ENCODE measurements at regions not wholly inside any gene's neighbourhood (a gene's known extent, or its start where the extent isn't known, plus 50 kb on each side); places are given as distances from the start of the nearest gene placed in this dataset.

DNA sequence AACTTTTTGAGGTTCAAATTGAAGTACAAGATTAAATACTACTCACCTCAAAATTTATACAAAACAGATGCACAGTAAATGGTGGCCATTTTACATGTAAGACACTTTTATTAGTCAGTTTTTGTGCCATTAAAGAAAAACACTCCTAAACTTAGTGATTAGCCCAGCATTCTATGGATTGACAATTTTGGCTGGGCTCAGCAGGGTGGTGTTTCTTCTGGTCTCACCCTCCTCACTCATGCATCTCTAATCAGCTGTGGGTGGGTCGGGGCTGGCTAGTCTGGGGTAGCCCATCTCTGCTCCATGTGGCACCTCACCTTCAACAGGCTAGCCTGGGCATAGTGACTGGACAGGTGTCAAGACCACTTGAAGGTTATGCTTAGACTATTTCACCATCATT is 71.6 kb upstream of the BTBD3 start:
- Histone ChIP-seq H3K4me3 (ENCODE audit: low read depth, low read length, poor library complexity, severe bottlenecking) (no peak overlapping the region), H3K9me3 (ENCODE audit: low read length) (no peaks in the 10 kb centered on the region), H3K27ac (ENCODE audit: low read depth, low read length, poor library complexity, severe bottlenecking) (no peak overlapping the region), H3K79me2 (ENCODE audit: insufficient read depth, low read depth, low read length) (no peaks in the 10 kb centered on the region), H2AFZ (ENCODE audit: low read length) (no peak overlapping the region), H4K20me1 (ENCODE audit: insufficient read depth, low read length) (no peaks in the 10 kb centered on the region), H3K4me2 (ENCODE audit: low read length) (no peak overlapping the region), H3K36me3 (ENCODE audit: insufficient read depth, low read length) (no peaks in the 10 kb centered on the region), H3K9me2 (ENCODE audit: insufficient read depth, low read length) (no peaks in the 10 kb centered on the region), H3K4me1 (ENCODE audit: insufficient read depth, low read length, poor library complexity, severe bottlenecking) (no peaks in the 10 kb centered on the region)
- intact Hi-C loops (cut with micrococcal nuclease; ENCODE audit: unreplicated experiment), result no loop called here
- DNase-seq (ENCODE audit: low spot score), result no peak
- CTCF ChIA-PET (ENCODE audit: unreplicated experiment), result no interaction called here
- no TSS peak for BruUV-seq (replicated peaks)
- TF ChIP-seq EZH2phosphoT487 (IDR thresholded peaks at IDR 0.05; ENCODE audit: borderline replicate concordance, low read depth, low read length), result no peak
- TF ChIP-seq, protein P1, sequence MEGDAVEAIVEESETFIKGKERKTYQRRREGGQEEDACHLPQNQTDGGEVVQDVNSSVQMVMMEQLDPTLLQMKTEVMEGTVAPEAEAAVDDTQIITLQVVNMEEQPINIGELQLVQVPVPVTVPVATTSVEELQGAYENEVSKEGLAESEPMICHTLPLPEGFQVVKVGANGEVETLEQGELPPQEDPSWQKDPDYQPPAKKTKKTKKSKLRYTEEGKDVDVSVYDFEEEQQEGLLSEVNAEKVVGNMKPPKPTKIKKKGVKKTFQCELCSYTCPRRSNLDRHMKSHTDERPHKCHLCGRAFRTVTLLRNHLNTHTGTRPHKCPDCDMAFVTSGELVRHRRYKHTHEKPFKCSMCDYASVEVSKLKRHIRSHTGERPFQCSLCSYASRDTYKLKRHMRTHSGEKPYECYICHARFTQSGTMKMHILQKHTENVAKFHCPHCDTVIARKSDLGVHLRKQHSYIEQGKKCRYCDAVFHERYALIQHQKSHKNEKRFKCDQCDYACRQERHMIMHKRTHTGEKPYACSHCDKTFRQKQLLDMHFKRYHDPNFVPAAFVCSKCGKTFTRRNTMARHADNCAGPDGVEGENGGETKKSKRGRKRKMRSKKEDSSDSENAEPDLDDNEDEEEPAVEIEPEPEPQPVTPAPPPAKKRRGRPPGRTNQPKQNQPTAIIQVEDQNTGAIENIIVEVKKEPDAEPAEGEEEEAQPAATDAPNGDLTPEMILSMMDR (conservative IDR thresholded peaks at IDR 0.05; ENCODE audit: low read length), result no peak
- POLR2A ChIA-PET, result interaction anchor here (0.6 kb wide), 1 partner anchor 32 kb away, joined by 5 read pairs; no protein-coding TSS in a partner anchor

DNA sequence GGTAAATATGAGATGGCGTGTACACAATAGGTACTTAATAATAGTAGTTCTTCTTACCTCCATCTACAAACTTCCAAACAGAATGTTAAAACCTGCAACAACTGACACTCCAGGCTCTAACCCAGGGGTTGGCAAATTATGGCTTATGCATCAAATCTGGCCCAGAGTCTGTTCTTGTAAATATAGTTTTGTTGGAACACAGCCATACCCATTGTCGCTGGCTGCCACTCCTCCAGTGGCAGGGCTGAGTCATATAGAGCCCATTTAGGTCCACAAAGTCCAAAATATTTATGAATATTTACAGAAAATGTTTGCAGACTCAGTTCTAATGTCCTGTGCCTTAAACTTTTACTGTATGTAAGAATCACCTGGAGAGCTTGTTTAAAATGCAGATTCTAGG is 69.9 kb upstream of the BTBD3 start:
- ChIA-PET CTCF (ENCODE audit: unreplicated experiment) (no interaction called here), POLR2A (no interaction called here)
- no peaks in the 10 kb centered on the region for H4K20me1 ChIP-seq (ENCODE audit: insufficient read depth, low read length)
- no peak overlapping the region for H3K4me2 ChIP-seq (ENCODE audit: low read length)
- H3K36me3 ChIP-seq (ENCODE audit: insufficient read depth, low read length), result no peaks in the 10 kb centered on the region
- no peak overlapping the region for H2AFZ ChIP-seq (ENCODE audit: low read length)
- H3K79me2 ChIP-seq (ENCODE audit: insufficient read depth, low read depth, low read length), result no peaks in the 10 kb centered on the region
- H3K9me2 ChIP-seq (ENCODE audit: insufficient read depth, low read length), result no peaks in the 10 kb centered on the region
- intact Hi-C loops (cut with micrococcal nuclease; ENCODE audit: unreplicated experiment), result no loop called here
- H3K9me3 ChIP-seq (ENCODE audit: low read length), result no peaks in the 10 kb centered on the region
- no peak for TF ChIP-seq EZH2phosphoT487 (IDR thresholded peaks at IDR 0.05; ENCODE audit: borderline replicate concordance, low read depth, low read length)
- TF ChIP-seq, protein P1 (conservative IDR thresholded peaks at IDR 0.05; ENCODE audit: low read length), result no peak
- no TSS peak for BruUV-seq (replicated peaks)
- no peaks in the 10 kb centered on the region for H3K4me1 ChIP-seq (ENCODE audit: insufficient read depth, low read length, poor library complexity, severe bottlenecking)
- no peak for DNase-seq (ENCODE audit: low spot score)
- no peak overlapping the region for H3K4me3 ChIP-seq (ENCODE audit: low read depth, low read length, poor library complexity, severe bottlenecking)
- no peak overlapping the region for H3K27ac ChIP-seq (ENCODE audit: low read depth, low read length, poor library complexity, severe bottlenecking)

DNA sequence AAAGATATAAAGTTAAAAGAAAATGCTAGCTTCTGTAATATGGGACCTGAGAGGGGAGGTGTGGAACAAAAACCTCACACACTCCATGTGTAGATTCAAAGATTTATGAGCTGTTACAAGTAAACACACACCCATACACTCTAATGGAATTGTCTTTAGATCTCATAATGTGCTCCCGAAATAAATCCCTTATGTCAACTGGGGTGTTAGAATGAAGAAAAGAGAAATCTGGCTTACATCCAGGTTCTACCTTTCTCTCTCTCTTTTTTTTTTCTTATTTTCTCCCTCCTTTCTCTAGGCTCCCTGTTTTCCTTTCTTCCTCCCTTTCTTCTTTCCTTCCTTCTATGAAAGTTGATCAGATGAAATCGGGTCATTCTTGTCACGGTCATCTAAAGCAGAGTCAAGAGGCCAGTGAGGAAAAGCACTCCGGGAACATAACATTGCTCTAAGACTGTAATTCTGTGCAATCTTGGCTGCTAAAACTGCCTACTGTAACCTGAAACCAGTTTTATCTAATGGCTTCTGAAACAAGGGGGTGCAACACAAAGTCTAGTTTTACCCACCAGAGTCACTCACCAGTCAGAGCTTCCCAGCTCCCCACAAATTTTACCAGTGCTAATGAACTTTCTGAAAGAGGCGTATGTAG is 68.3 kb upstream of the BTBD3 start:
- H3K4me3 ChIP-seq (ENCODE audit: low read depth, low read length, poor library complexity, severe bottlenecking), result no peak overlapping the region
- H3K36me3 ChIP-seq (ENCODE audit: insufficient read depth, low read length), result no peaks in the 10 kb centered on the region
- no peak overlapping the region for H3K27ac ChIP-seq (ENCODE audit: low read depth, low read length, poor library complexity, severe bottlenecking)
- POLR2A ChIA-PET, result no interaction called here
- no peak overlapping the region for H2AFZ ChIP-seq (ENCODE audit: low read length)
- no peak for DNase-seq (ENCODE audit: low spot score)
- BruUV-seq (replicated peaks), result no TSS peak
- H3K79me2 ChIP-seq (ENCODE audit: insufficient read depth, low read depth, low read length), result no peaks in the 10 kb centered on the region
- H3K9me3 ChIP-seq (ENCODE audit: low read length), result no peaks in the 10 kb centered on the region
- intact Hi-C loops (cut with micrococcal nuclease; ENCODE audit: unreplicated experiment), result no loop called here
- CTCF ChIA-PET (ENCODE audit: unreplicated experiment), result no interaction called here
- no peaks in the 10 kb centered on the region for H3K4me1 ChIP-seq (ENCODE audit: insufficient read depth, low read length, poor library complexity, severe bottlenecking)
- H3K4me2 ChIP-seq (ENCODE audit: low read length), result no peak overlapping the region
- TF ChIP-seq EZH2phosphoT487 (IDR thresholded peaks at IDR 0.05; ENCODE audit: borderline replicate concordance, low read depth, low read length), result no peak
- H3K9me2 ChIP-seq (ENCODE audit: insufficient read depth, low read length), result no peaks in the 10 kb centered on the region
- H4K20me1 ChIP-seq (ENCODE audit: insufficient read depth, low read length), result no peaks in the 10 kb centered on the region
